Putamen (tissue), 1 donor: ENCODE measurements at regions not wholly inside any gene's neighbourhood (a gene's known extent, or its start where the extent isn't known, plus 50 kb on each side); places are given as distances from the start of the nearest gene placed in this dataset.
"Not testable (repeated sequence)": the region's sequence is repeated elsewhere in the genome, so short reads cannot be mapped to it uniquely, and the experiment has no call there.

Experiments
- DNase-seq: peaks from one replicate; pipeline ENCODE4 v3.0.0-alpha.2; 2016; ENCODE audit warnings: low spot score

DNA sequence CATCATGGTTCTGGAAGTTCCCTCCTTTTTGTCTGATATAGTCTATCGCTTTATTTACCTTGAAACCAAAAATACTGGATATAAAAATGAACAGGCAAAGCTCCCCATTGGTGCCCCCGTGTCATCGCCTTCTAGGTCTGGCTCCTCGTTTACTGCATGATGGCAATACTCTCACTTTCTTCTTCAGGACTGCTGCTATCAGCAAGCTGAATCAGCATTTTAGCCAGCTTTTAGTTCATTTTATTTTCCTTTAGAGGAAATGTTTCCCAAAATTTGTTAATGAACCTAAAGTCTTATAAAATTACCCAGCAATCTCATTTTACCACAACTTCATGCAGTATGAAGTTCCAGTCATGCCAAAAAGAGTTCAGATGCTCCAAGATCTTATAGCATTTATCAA, 80.5 kb downstream of the ZIC3 start:
- DNase-seq, result no peak

DNA sequence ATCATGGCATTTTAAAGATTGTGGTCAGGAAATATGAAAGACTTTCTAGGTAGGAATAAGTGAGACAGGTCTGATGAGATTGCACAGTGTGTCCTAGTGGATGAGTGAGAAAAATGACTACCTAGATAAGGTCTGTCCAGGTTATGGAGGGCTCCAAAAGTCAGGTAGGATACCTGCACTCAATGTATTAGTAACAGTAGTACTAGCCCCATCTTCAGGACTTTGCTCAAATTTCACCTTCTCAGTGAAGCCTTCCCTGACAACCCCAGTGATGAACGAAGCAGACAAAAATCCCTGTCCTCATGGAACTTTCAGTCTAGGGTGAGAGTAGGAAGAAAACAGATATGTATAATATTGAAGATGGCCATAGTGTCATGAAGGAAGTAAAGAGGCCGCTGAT, 85.7 kb downstream of the ZIC3 start:
- no peak for DNase-seq

DNA sequence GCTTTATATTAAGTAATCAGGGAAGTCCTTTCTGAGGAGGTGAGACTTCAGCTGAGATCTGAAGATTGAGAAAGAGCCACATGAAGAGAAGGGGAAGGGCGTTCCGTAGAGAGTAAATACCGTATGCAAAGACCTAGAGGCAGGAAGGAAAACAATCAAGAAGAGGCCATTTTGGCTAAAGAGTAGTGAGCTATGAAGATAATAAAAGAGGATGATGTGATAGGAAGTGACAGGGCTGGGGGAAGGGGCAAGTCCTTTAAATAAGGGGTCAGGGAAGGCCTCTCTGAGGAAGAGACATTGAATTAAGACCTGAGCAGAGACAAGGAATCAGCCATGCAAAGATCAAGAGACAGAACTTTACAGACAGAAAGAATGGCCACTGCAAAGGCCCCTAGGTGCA, 86.2 kb downstream of the ZIC3 start:
- DNase-seq, result no peak

DNA sequence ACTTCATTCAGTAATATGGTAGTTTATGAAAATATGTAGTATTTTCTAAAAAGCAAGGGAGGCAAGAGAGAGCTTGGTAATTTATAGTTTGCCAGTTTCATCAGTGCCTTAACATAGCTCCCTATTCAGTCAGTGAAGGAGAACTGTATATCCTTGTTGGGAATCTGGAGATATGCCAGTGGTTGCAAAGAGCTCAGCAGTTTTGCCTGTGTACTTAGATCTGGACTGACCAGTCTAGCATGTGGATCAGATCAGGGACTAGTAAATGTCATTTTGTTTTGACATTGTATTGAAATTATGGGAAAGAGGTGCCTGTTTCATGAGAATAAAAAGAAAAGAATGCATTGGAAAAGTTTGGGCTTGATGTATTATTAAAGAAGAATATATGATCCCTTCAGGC, 88.6 kb downstream of the ZIC3 start:
- DNase-seq, result no peak

DNA sequence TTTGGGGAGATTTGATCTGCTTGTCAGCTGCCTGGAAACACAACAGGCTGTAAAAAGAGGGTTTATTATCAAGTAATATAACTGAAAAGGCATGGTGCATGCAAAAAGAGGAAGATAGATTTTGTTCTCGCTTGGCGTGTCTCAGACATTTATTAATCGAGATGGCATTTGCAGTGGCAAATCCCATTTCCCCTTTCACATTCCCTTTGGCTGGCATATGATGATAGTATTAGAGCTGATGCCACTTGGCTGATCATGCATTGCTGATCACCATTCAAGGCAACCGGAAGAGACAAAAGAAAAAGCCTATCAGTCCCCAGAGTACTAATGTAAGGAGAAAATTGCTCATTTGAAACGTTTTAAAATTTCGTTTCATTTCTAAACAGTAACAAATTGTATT, 101.8 kb downstream of the ZIC3 start:
- DNase-seq, result no peak

DNA sequence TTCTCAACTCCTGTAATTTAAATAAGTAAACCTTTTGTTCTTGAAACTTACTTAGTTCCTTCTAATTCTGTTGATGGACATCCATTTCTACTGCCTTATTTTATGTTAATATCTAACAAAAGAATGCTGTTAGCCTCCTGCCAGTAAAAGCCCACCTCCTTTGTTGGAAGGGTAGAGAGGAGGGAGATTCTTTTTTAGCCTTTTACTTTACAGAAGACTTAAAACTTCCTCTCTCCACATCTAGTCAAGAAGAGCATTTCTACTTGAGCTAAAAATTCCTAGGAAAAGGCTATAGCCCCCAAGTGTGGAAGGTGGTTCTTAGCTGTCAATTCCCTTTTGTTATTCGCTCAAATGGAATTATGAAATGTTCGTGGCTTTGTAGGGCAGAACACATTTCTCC, 118.7 kb downstream of the ZIC3 start:
- DNase-seq, result no peak

DNA sequence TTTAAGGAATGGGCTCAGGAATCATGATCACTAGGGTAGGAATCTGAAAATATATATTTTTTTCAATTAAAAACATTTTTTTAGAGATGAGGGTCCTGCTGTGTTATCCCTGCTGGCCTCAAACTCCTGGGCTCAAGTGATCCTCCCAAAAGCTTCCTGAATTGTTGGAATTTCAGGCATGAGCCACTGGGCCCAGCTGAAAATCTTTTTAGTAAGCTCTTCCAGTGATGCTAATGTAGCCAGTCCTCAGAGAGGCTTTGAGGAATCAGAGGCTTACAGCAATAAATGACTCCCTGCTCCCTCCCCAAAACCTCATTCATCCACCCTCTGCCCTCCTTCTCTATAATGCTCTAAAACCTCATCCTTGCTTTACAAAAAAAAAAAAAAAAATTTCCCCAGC, 129.5 kb downstream of the ZIC3 start:
- DNase-seq, result no peak

DNA sequence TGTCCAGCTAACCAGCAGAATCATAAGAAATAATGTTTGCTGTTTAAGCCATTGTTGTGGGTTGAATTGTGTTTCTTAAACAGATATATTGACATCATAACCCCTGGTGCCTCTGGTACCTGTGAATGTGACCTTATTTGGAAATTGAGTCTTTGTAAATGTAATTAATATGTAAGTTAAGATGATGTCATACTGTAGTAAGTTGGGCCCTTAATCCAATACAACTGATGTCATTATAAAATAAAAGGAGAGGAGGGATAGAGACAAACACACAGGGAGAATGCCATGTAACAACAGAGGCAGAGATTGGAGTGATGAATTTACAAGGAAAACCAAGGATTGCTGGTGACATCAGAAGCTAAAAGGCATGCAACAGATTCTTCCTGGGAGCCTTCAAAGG, 141.4 kb downstream of the ZIC3 start:
- DNase-seq, result no peak

DNA sequence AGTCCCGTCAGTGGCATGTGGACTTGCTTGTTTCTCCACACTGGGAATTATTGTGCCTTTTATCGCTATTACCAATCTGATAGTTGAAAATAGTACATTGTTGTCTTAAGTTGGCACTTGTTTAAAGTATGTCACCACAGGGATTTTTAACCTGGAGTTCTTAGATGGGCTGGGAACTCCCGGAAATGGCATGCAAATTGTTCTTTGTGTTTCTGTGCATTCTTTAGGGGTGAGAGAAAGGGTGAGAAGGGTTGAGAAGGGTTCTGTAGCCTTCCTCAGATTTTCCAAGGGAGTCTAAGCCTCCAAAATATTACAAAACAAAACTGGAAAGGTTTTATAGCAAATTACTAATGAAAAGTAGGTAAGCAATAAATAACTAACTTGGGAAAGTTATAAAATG, 176.9 kb downstream of the ZIC3 start:
- DNase-seq, result no peak

DNA sequence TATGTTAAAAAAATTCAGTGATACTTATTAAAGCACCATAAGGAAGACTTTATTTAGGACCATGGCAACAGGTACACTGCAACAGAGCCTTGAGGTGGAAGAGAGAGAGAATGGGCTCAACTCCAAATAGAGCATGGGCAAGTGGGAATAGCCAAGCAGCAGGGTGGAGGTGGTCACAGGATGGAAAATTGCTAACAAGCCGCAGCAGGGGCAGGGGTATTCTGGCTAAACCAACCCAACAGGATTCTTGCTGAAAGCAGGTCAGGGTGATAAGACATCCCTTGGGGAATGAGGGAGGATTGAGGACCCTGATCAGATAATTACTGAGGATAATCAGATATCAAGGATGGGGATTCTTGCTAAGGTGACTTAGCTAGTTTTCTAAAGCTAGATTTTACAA, 177.5 kb downstream of the ZIC3 start:
- DNase-seq, result no peak

DNA sequence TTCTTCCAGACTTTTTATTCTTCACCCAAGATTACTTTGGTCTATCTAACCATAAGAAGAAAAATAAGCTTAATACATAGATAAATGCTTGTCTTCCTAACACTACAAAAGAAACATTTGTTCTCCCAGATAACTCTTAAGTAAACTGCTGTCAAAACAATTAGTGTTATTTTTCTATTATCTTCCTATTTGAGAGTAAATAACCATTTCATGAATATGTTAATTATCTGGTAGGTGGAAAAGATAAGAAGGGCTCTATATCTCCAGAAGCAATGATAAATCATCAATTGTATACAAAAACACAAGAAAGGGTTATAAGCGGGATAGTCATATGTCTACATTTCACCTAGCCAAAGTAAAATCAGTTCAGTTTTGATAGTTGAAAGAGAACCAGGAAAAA, 180.4 kb downstream of the ZIC3 start:
- no peak for DNase-seq

DNA sequence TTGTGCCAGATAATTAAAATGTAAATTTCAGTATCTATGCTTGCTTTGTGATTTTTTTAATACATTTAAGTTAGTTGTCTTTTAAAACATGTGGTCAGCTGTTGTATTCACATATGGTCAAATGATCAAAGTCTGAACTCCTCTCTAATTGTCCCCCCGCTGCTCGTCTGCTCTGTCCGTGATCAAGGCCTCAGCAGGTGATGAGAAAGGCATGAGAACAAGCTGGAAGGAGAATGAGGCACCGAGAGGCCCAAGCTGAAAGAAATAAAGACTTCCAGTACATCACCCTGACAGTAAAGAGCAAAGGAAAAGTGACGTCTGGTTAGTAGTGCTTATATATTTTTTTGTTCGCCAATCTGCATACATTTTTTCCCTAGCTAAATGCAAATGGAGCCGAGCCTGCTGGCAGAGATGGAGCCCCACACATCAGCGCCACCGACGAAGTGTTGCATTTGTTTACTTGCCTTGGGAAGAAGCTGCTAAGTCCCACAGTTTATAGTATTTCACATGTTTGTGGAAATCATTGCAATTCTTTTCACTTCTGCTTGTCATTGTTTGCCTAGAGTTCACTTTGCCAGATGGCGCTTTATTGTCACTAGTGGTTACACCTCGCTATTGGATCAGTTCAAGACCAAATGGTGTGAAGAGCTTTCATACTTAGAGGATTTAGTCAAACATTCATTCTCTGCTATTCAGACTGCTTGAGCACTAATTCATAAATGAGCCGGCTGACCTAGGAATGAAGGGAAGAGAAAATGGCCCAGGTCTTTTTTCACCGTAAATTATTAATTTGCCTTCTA, 181.5 kb downstream of the ZIC3 start:
- DNase-seq, result no peak

DNA sequence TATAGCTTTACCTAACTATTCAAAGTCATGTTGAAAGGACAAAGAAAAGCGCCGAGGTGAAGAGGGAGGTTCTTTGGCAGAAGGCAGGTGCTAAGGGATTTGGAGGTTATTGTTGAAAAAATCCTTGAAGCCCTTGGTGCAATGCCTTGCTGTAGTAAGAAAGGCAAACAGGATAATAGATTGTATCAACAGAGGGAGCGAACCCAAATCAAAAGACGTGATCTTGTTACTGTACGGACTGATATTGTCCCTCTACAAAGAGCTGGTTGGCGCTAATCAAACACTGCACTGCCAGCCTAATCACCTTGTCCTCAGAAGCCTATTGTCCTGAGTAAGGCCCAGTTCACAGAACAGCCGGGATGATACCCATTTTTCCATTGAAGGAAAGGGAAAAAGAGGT, 182.9 kb downstream of the ZIC3 start:
- no peak for DNase-seq

DNA sequence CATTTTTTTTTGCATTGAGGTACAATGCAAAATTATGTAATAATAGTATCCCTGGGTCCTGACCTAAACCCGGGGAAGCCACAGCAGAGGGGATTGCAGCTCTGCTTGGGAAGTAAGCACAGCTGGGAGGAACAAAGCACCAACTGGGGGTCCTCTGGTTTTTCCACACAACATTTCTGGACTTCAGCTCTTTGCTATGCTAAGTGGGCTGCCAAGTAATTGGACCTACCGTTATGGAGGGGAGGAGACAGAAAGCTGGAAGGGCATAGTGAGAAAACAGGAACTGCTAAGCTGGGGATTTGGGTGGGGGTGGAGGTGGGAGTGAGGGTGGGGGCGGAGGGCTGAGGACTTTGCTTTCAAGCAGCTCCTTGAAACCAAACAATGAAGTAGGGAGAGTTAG, 183.3 kb downstream of the ZIC3 start:
- DNase-seq, result no peak

DNA sequence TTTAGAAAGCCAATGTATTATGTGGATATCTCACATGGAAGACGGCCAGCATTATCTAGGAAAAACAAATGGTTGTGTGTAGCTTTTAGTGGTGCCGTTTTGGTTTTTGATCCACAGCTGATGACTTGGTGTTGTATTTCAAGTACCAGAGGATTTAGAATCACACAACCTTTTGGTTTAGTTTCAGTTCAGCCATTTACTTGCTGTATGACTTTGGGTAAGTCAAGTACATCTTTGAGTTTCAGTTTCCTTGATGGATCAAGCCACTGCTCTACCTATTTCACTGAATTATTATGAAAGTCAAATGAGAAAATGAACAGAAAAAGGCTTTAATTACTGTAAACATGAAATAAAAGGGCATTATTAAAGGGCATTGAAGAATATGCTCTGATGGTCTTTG, 205.6 kb downstream of the ZIC3 start:
- DNase-seq, result no peak

DNA sequence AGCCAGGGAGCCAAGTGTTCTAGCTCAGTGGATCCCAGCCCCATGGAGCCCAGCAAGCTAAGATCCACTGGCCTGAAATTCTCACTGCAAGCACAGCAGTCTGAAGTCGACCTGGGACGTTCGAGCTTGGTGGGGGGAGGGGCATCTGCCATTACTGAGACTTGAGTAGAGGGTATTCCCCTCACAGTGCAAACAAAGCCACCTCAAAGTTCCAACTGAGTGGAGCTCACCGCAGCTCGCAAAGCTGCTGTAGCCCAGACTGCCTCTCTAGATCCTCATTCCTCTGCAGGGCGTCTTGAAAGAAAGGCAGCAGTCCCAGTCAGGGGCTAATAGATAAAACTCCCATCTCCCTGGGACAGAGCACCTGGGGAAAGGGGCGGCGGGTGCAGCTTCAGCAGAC, 226.3 kb downstream of the ZIC3 start:
- no peak for DNase-seq

DNA sequence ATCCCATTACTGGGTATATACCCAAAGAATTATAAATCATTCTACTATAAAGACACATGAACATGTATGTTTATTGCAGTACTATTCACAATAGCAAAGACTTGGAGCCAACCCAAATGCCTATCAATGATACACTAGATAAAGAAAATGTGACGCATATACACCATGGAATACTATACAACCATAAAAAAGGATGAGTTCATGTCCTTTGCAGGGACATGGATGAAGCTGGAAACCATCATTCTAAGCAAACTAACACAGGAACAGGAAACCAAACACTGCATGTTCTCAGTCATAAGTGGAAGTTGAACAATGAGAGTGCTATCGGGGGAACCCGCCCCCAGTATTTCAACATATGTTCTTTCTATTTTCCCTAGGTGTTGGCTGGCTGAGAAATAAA, 232.0 kb downstream of the ZIC3 start:
- DNase-seq, result not testable (repeated sequence)

DNA sequence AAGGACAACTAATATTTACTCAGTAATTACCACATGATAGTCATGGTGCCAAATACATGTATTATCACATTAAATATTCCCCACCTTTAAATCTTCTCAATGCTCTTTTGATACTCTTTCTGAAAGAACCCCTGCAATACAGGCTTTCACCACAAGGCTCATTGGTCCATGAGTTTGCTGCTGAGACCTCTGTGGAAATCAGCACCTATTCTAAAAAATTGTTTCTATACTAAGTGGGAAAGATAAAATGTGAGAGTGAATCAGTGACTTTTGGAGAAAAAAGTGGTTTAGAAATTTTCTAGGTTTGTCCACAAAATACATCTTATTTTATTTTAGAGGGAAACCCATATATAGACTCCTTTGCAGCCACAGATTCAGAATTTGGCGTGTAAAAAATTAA, 257.3 kb downstream of the ZIC3 start:
- no peak for DNase-seq

DNA sequence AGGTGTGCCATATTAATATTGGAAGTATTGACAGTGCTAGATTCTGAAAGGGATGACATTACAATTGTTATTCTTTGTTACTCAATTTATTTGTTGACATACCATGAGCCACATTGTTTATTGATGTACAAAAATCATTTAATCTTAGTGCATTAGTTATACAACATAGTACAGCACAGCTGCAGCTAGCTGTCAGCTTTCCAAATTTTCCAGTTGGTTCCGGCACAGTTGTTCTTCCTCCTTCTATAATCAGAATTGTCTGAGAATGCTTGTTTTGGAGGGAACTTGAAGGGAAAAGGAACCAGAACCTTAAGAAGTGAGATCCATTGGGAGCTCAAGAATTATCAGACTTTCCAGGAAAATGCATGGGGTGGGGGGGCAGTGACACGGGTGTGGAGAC, 281.4 kb downstream of the ZIC3 start:
- DNase-seq, result no peak

DNA sequence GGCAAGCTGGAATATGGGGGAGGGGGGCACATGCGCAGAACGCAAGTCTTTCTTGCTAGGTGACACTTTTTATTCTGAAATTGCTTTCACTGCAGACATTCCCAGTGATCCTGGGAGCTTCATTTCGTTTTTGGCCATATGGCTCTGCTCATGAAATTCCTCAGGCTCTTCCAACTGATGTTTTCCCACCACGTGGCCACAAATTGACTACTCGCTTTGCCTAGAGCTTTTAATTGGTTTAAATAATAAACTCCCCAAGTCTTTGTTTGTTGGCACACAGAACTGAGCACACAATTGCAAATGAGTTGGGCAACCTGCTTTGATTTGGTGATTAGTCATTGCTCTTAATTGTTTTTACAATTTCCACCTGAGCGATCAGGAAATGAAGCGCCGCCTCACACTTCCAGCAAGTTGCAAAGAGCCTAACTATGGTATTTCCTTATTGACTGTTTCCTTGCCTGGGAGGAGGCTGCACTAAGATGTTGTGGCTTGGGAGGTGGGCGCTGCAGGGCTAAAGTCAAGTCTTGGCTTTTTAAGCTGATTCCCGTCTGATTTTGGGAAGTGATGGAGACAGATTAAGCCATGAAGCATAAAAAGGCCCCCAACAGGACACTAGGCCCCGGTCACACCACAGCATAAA, 282.5 kb downstream of the ZIC3 start:
- DNase-seq, result no peak

DNA sequence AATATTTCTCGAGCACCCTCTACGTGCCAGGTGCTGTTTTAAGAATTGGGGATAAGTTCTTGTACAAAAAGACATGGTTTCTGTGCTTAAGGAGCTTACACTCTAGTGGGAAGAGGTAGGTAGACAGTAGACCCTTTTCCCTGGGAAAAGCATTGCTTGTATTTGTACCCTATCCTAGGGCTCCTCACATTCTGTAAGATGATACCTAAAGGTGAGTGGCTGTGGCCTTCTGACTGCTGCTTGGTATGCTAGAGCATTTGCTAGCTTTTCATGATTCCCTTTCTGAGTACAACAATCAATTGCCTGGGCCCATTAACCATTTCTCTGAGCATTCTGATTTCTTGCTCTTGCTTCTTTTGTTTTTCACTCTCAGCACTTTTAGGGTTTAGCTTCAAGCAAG, 286.6 kb downstream of the ZIC3 start:
- DNase-seq, result no peak

DNA sequence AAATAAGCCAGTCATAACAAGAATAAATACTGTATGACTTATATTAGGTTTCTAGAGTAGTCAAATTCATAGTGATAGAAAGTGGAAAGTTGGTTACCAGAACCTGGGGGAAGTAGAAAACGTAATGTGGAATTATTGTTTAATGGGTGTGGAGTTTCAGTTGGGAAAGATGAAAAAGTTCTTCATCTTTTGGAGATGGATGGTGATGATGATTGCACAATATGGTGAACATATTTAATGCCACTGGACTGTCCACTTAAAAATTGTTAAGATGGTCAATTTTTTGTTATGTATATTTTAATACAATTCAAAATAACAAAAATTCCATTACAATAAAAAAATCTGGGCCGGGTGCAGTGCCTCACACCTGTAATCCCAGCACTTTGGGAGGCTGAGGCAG, 289.6 kb downstream of the ZIC3 start:
- DNase-seq, result no peak

DNA sequence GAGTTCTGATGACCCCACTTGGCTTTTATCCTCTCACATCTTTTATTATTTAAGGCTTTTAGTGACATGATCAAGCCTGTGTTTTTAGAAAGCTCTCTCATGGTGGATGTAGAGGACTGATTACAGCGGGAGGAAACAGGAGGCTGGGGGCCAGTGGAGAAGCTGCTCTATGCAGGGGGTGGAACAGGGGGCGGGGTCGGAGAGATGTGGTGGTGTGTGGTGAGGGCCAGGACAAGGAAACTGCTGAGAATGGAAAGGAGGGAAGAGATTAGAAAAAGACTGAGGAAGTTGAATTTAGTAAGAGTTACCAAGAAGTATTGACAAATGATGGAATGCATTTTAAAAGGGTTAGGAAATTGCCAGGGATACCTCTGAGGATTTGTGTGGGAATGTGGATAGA, 292.2 kb downstream of the ZIC3 start:
- DNase-seq, result no peak

DNA sequence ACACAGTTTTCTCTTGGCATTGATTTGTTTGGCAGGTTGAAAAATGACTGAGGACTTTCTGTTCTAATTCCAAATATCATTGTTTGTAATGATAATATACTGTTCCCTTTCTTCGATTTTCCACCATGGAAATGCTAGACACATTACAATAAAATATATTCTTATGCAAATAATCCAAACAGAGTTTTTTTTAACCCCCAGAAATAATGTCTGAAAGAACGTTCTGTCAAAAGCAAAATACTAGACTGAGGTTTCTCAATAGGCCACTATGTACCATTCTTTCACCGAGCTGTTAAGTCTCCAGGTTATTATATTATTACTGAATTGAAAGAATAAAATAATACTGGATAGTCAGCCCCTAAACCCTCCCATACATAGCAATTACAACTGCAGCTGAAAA, 312.5 kb downstream of the ZIC3 start:
- no peak for DNase-seq
